ENCODE measurements at regions not wholly inside any gene's neighbourhood (a gene's known extent, or its start where the extent isn't known, plus 50 kb on each side); places are given as distances from the start of the nearest gene placed in this dataset.

DNA sequence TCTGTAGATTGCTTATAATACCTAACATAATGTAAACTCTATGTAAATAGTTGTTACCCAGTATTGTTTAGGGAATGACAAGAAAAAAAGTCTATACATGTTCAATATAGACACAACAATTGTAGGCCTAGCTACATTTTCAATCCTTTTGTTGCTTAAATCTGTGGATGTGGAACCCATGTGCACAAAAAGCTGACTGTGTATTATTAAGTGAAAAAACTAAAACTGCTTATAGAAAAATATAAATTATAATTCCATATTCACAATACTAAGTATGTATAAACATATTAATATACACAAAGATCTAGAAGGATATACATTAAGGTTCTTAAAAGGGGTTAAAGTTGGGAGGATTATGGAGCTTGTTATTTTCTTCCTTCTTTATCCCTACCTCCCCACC lies 188.7 kb downstream of the PIK3R1 start:
- Histone ChIP-seq H3K36me3 (no peaks in the 10 kb centered on the region), H3K4me3 (no peak overlapping the region), H3K27me3 (no peaks in the 10 kb centered on the region), H3K27ac (replicated peaks in 1 of 4) (no peak overlapping the region), H3K4me1 (peaks cover 0 to 6% (median 3%) of the 10 kb centered on the region in 4 donors), H3K9me3 (no peaks in the 10 kb centered on the region)
- intact Hi-C loops (cut with DNase I): no loop called here
- TF ChIP-seq POLR2A (IDR thresholded peaks at IDR 0.05; ENCODE audit: low read depth) (no peak), POLR2AphosphoS5 (IDR thresholded peaks at IDR 0.05) (no peak), EP300 (IDR thresholded peaks at IDR 0.05) (no peak)
- TF ChIP-seq, protein P1, sequence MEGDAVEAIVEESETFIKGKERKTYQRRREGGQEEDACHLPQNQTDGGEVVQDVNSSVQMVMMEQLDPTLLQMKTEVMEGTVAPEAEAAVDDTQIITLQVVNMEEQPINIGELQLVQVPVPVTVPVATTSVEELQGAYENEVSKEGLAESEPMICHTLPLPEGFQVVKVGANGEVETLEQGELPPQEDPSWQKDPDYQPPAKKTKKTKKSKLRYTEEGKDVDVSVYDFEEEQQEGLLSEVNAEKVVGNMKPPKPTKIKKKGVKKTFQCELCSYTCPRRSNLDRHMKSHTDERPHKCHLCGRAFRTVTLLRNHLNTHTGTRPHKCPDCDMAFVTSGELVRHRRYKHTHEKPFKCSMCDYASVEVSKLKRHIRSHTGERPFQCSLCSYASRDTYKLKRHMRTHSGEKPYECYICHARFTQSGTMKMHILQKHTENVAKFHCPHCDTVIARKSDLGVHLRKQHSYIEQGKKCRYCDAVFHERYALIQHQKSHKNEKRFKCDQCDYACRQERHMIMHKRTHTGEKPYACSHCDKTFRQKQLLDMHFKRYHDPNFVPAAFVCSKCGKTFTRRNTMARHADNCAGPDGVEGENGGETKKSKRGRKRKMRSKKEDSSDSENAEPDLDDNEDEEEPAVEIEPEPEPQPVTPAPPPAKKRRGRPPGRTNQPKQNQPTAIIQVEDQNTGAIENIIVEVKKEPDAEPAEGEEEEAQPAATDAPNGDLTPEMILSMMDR (IDR thresholded peaks at IDR 0.05): no peak
- no peak for DNase-seq (ENCODE audit: extremely low spot score)

DNA sequence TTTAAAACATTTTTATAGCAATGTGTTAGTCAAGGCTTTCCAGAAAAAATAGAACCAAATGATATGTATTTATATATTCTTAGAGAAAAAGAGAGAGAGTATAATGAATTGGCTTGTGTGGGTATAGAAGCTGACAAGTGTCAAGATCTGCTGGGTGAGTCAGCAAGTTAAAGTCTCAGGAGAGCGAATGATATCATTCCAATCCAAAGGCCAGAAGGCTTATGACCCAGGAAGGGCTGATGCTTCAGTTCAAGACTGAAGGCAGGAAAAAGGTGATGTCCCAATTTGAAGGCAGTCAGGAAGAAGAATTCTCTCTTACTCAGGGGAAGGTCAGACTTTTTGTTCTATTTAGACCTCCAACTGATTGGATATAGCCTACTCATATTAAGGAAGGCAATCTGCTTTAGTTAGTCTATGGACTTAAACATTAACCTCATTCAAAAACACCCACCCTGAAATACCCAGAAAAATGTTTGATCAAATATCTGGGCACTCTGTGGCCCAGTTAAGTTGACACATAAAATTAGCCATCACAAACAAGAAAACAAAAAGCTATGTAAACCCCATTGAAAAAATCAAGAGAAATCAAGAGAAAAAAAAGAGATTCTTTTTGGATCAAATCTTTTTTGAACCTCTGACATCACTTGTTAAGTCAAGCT lies 189.6 kb downstream of the PIK3R1 start:
- no peaks in the 10 kb centered on the region for H3K27me3 ChIP-seq
- H3K9me3 ChIP-seq: no peaks in the 10 kb centered on the region
- no peak for DNase-seq (ENCODE audit: extremely low spot score)
- no peak overlapping the region for H3K27ac ChIP-seq (replicated peaks in 1 of 4)
- no peaks in the 10 kb centered on the region for H3K36me3 ChIP-seq
- TF ChIP-seq POLR2A (IDR thresholded peaks at IDR 0.05; ENCODE audit: low read depth) (no peak), POLR2AphosphoS5 (IDR thresholded peaks at IDR 0.05) (no peak), EP300 (IDR thresholded peaks at IDR 0.05) (no peak)
- TF ChIP-seq, protein P1 (IDR thresholded peaks at IDR 0.05): no peak
- H3K4me3 ChIP-seq: no peak overlapping the region
- intact Hi-C loops (cut with DNase I): no loop called here
- peaks cover 0 to 6% (median 3%) of the 10 kb centered on the region in 4 donors for H3K4me1 ChIP-seq
- 93% methylated on average over 1 of the region's 1 CpG for WGBS

DNA sequence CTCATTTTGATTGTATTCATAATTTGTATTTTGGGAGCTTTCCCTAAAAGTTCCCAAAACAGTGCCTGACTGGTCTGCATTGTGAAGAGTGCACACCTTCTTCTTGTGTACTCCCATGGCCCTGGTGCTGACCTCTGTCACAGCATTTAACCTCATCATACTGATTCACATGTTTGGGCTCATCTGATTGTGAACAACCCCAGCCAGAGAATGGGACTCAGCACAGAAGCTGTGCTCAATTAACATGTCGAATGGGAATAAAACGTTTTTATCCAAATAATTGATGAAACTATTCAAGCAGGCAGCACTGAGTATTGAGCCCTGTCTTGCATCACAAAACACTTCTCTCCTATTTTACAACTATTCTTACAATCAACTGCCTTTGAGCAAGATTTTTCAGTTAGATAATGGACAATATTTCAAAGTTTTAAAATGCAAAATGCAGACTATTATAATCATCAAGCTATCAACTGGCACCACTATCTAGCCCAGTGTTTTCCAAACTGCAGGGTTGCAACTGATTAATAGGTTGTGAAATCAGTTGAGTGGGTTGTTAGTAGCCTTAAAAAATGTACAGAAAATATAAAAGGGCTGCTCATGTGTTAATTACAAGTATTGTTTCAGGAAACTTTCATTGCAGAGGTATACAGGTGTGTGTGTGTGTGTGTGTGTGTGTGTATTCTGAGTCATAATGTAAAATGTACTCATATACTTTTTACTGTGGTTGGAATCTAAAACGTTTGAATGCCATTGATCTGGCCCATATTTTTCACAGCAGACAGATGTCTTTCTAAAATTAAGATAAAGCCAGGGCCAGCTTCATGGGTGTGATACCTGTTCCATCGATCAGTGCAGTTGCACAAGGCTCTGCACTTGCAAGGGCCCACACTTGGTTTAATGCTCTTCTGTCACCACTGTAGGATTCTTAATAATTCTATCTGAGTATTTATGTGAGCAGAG lies 190.5 kb downstream of the PIK3R1 start:
- H3K36me3 ChIP-seq: no peaks in the 10 kb centered on the region
- no peak overlapping the region for H3K27ac ChIP-seq (replicated peaks in 1 of 4)
- H3K9me3 ChIP-seq: no peaks in the 10 kb centered on the region
- no peaks in the 10 kb centered on the region for H3K27me3 ChIP-seq
- TF ChIP-seq EP300 (IDR thresholded peaks at IDR 0.05): no peak
- TF ChIP-seq, protein P1 (IDR thresholded peaks at IDR 0.05): no peak
- no peak for TF ChIP-seq POLR2AphosphoS5 (IDR thresholded peaks at IDR 0.05)
- TF ChIP-seq POLR2A (IDR thresholded peaks at IDR 0.05; ENCODE audit: low read depth): no peak
- WGBS: 63% methylated on average over 4 of the region's 4 CpGs
- intact Hi-C loops (cut with DNase I): no loop called here
- no peak overlapping the region for H3K4me3 ChIP-seq
- DNase-seq (ENCODE audit: extremely low spot score): no peak
- H3K4me1 ChIP-seq: peaks cover 0 to 6% (median 3%) of the 10 kb centered on the region in 4 donors

DNA sequence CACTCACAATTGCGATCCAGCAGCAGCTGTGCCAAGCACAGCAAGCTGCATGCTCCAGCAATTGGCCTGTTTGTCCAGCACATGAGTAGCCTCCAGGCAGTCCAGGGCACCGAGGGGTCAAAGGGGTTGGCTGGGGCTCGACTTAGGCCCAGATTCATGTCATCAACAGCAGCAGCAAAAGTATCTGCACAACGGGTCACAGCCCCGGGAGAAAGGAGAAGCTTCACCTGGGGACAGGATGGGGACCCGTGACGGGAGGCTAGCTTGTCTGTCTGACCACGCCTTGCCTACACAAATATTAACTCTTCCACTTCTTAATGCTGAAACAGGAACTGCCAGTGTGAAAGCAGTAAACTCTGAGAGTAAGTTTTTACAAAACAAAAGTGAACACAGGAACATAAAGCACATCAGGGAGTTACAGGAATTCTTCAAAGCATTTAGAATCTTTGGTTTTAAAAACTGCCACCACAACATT lies 191.2 kb downstream of the PIK3R1 start:
- no peak overlapping the region for H3K4me3 ChIP-seq
- no peaks in the 10 kb centered on the region for H3K9me3 ChIP-seq
- 59% methylated on average over 8 of the region's 8 CpGs for WGBS
- peaks cover 0 to 6% (median 3%) of the 10 kb centered on the region in 4 donors for H3K4me1 ChIP-seq
- intact Hi-C loops (cut with DNase I): no loop called here
- no peaks in the 10 kb centered on the region for H3K36me3 ChIP-seq
- DNase-seq (ENCODE audit: extremely low spot score): no peak
- H3K27ac ChIP-seq (replicated peaks in 1 of 4): no peak overlapping the region
- no peaks in the 10 kb centered on the region for H3K27me3 ChIP-seq
- TF ChIP-seq POLR2A (IDR thresholded peaks at IDR 0.05; ENCODE audit: low read depth): no peak
- TF ChIP-seq POLR2AphosphoS5 (IDR thresholded peaks at IDR 0.05): no peak
- TF ChIP-seq, protein P1 (IDR thresholded peaks at IDR 0.05): no peak
- TF ChIP-seq EP300 (IDR thresholded peaks at IDR 0.05): no peak
